ACHN (cell line): ENCODE measurements at regions not wholly inside any gene's neighbourhood (a gene's known extent, or its start where the extent isn't known, plus 50 kb on each side); places are given as distances from the start of the nearest gene placed in this dataset.
"Not testable (repeated sequence)": the region's sequence is repeated elsewhere in the genome, so short reads cannot be mapped to it uniquely, and the experiment has no call there.

Experiments used
- DNase-seq: peaks from one replicate; pipeline ENCODE4 v3.0.0-alpha.2; 2015
- in situ Hi-C: cut with HindIII; loops from 2 replicates; pipeline ENCODE4 v1.10.0; 2017; ENCODE audit warnings: low sequenced_read_pairs, low pct_ligation_motif_present, low pct_unique_long_range_greater_than_20kb

- DNase-seq, result no peak
- in situ Hi-C loops, result no loop called here
Observed at GRCh38 chr9:86508208-86508903, 154.1 kb upstream of the TUT7 start.

GRCh38 chr9:86507212-86507630 is 153.0 kb upstream of the TUT7 start:
- no peak for DNase-seq
- in situ Hi-C loops, result no loop called here

GRCh38 chr9:86503942-86504341 is 149.7 kb upstream of the TUT7 start:
- in situ Hi-C loops, result no loop called here
- no peak for DNase-seq

DNA sequence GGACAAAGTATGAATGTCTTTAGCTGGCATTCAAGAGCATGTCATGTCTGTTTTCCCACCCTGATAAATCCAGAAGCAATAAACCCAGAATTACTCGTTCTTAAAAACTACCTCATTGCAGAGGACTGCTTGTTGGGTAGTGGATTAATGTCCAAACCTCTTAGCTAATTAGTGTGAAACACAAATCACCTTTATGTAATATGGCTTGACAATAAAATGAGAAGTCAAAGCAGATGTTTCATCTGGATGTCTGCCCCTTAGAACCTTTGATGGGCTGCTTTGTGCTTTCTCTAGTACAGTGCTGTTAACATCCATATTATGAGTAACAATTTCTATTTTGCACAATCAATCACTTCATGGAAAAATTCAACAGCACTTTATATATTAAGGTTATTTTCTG is 149.1 kb upstream of the TUT7 start:
- no peak for DNase-seq
- in situ Hi-C loops, result no loop called here

- in situ Hi-C loops, result no loop called here
- no peak for DNase-seq
Observed at GRCh38 chr9:86500667-86501435, 146.6 kb upstream of the TUT7 start.

GRCh38 chr9:86500031-86500430 is 145.8 kb upstream of the TUT7 start:
- no peak for DNase-seq

GRCh38 chr9:86494644-86495111 is 140.5 kb upstream of the TUT7 start:
- DNase-seq, result no peak
- in situ Hi-C loops, result no loop called here

More at GRCh38 chr9:86500031-86500430, 145.8 kb upstream of the TUT7 start:
- in situ Hi-C loops, result no loop called here

DNA sequence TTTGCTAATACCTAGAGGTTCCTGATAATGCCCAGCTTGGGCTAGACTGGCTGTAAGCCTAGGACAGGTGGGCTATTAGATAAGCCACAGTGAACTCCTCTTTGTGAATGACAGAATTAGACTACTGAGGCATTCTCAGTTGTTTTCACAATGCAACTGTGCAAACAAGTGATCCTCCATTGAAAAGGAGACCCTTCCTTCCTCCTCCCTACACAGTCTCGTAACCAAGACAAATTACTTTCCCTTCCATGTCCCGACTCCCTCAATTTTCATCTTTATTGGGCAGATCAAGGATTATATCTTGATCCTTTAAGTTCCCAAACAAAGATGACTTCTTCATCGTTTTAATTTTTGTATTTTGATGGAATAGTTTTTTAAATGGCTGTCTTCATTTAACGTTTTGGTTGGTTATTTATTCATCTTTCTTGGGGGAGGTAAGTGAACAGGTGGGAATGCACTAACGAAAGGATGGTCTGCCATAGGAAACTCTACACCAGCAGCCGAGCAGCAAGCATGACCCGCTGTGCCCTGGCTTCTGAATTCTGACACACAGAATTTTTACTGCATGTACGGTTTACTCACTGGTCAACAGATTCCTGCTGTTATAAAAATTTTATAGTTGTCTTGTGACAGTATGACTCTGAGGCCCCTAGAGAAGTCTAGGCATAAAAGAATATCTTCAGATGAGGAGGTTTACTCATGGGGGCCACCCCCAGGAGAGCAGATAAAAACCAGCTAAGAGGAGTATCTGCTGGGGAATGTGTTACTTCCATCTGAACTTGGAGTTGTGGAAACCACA is 137.5 kb upstream of the TUT7 start:
- in situ Hi-C loops, result no loop called here
- no peak for DNase-seq

GRCh38 chr9:86488794-86489193 is 134.6 kb upstream of the TUT7 start:
- in situ Hi-C loops, result no loop called here

DNA sequence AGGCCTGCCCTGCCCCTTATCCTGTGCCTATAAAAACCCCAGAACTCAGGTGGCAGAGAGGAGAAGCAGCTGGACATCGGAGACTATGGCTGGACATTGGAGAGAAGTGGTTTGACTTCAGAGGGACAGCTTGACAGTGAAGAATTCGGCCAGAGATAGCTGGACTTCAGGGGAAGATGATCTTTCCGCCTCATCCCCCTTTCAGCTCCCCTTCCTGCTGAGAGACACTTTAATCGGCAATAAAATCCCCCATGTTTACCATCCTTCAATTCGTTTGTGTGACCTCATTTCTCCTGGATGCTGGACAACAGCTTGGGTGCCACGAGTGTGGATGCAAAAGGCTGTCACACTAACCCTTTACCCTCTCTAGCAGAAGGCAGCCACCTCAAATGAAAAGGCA is 134.1 kb upstream of the TUT7 start:
- in situ Hi-C loops, result no loop called here
- DNase-seq, result no peak

More at GRCh38 chr9:86488794-86489193, 134.6 kb upstream of the TUT7 start:
- no peak for DNase-seq

GRCh38 chr9:86487838-86488233 is 133.6 kb upstream of the TUT7 start:
- in situ Hi-C loops, result no loop called here
- no peak for DNase-seq

DNA sequence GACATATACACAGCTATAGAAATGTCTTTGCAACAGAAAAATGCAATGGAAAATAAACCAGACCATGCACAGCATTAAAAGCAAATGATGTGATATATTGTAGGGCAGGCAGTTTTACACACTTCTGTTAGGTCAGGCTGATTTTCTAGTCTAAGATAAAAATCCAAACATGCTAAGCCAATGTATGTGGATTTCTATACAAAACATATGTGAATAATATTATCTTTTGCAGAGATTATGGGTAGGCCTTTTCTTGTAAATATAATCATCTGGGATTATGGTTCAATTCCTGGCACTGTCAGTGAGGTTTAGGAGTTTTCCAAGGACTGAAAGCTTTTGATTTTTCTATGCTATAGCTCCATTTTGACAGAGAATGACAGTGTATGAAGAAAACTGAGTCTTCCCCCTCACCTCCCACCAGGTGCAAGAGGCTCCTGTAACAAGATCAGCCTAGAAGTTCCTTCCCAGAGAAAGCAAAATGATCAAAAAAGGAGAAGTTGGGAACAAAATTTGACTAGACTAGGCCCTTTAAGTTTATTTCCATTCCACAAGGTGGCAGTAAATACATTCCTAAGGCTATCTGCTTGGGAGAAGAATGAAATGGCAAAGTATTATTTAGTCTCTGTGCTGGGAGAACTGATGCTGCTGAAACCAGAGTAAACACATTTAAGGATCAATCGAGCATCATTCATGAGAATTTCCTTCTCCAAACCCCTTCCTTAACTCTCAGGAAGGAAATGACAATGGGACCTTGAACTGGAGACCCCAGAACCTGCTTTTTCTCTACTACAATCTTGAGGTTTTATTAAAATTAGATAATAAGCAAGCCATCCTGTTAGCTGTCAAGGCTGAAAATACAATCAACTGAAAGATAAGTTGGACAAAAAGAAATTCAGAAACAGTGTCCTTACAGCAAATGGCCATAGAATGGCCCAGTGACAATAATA is 133.0 kb upstream of the TUT7 start:
- in situ Hi-C loops, result no loop called here
- DNase-seq, result peak; percentile 33

GRCh38 chr9:86485359-86485758 is 131.1 kb upstream of the TUT7 start:
- in situ Hi-C loops, result no loop called here
- no peak for DNase-seq

GRCh38 chr9:86483496-86483895 is 129.3 kb upstream of the TUT7 start:
- in situ Hi-C loops, result no loop called here
- no peak for DNase-seq

DNA sequence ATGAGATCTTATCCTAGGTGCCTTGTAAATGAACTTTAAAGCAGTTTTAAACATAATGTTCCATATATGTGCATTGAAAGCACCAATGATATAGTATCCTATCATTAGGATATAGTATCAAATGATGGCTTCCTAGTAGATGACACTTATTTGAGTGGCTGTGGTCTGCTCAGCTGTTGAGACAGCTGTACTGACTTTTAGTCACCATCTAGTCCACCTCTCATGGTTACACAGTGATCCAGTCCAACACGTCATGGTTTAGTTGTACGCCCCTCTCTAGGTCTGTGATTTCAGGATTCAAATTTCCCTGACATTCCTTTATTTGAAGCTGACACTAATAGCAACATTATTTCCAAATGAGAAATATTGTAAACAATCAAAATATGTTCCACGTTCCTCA is 127.3 kb upstream of the TUT7 start:
- no peak for DNase-seq
- in situ Hi-C loops, result no loop called here

GRCh38 chr9:86475255-86475654 is 121.0 kb upstream of the TUT7 start:
- DNase-seq, in situ Hi-C loops: not testable (repeated sequence)

- in situ Hi-C loops, result no loop called here
- DNase-seq, result no peak
Observed at GRCh38 chr9:86471171-86471815, 117.1 kb upstream of the TUT7 start.

DNA sequence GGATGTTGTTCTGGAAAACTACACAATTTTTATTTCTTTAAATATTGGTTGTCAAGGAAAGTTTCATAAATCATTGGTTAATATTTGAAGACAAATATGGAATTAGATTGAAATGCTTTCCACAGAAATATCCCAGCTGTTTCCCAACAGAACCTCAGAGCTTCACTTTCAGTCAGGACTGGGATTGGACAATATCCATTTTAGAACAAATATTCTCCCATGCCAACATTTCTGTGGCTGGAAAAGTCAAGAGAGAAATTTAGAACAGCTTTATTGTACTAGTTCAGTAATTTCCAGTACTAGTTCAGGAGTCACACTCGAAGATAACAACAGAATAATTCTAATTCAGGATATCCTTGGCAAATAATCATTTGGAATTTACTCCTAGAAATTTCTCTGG is 116.1 kb upstream of the TUT7 start:
- in situ Hi-C loops, result no loop called here

More for the DNA sequence above, 116.1 kb upstream of the TUT7 start:
- no peak for DNase-seq
